GM23338 (cell line): ENCODE measurements at regions not wholly inside any gene's neighbourhood (a gene's known extent, or its start where the extent isn't known, plus 50 kb on each side); places are given as distances from the start of the nearest gene placed in this dataset.

Source experiments
- ATAC-seq: fragments of 200-7000 bp; cut with Tn5 transposase; 3 replicates; pipeline ENCODE4 v1.9.1; 2020
- DNase-seq: peaks from one replicate; pipeline ENCODE4 v3.0.0-alpha.2; 2015; ENCODE audit warnings: low spot score
- H2AFZ ChIP-seq: fragments of 200-600 bp; sonication (generic); 2 replicates; pipeline ENCODE4 v1.8.0; 2016; ENCODE audit warnings: antibody characterized with exemption, mild to moderate bottlenecking, moderate library complexity
- H3F3A ChIP-seq: fragments of 200-600 bp; sonication (generic); replicated peaks from 2 replicates; pipeline ENCODE4 v1.8.0; 2017; ENCODE audit warnings: antibody characterized with exemption, mixed run types, low read depth
- H3K27ac ChIP-seq: fragments of 200-600 bp; sonication (generic); 2 replicates; pipeline ENCODE4 v1.6.1; 2016; ENCODE audit warnings: low read depth
- H3K27me3 ChIP-seq: fragments of 200-600 bp; sonication (generic); 2 replicates; pipeline ENCODE4 v1.8.0; 2016; ENCODE audit warnings: mild to moderate bottlenecking, mixed run types, moderate library complexity; ENCODE audit not compliant: insufficient read depth
- H3K36me3 ChIP-seq: fragments of 200-600 bp; sonication (generic); 2 replicates; pipeline ENCODE4 v1.8.0; 2016; ENCODE audit warnings: mild to moderate bottlenecking; ENCODE audit not compliant: insufficient read depth
- H3K4me1 ChIP-seq: fragments of 200-600 bp; sonication (generic); 2 replicates; pipeline ENCODE4 v1.8.0; 2016; ENCODE audit warnings: mild to moderate bottlenecking, moderate library complexity; ENCODE audit not compliant: insufficient read depth
- H3K4me2 ChIP-seq: fragments of 200-600 bp; sonication (generic); 2 replicates; pipeline ENCODE4 v1.7.1; 2017; ENCODE audit warnings: mixed run types
- H3K4me3 ChIP-seq: fragments of 200-600 bp; sonication (generic); 2 replicates; pipeline ENCODE4 v1.6.1; 2016; ENCODE audit warnings: mixed run types
- H3K79me2 ChIP-seq: fragments of 200-600 bp; sonication (generic); replicated peaks from 2 replicates; pipeline ENCODE4 v1.8.0; 2017; ENCODE audit warnings: mild to moderate bottlenecking; ENCODE audit not compliant: insufficient read depth
- H3K9me2 ChIP-seq: fragments of 200-600 bp; sonication (generic); 2 replicates; pipeline ENCODE4 v1.8.0; 2017; ENCODE audit not compliant: insufficient read depth
- H4K20me1 ChIP-seq: fragments of 200-600 bp; sonication (generic); replicated peaks from 2 replicates; pipeline ENCODE4 v1.8.0; 2017; ENCODE audit warnings: mild to moderate bottlenecking; ENCODE audit not compliant: insufficient read depth
- H3K27ac Mint-ChIP-seq: 2 replicates; pipeline ENCODE4 v1.8.0; 2020; ENCODE audit warnings: inconsistent platforms, mild to moderate bottlenecking, moderate library complexity, mixed read lengths
- H3K27me3 Mint-ChIP-seq: 3 replicates; pipeline ENCODE4 v1.8.0; 2022; ENCODE audit warnings: low read depth, mild to moderate bottlenecking, moderate library complexity, mixed read lengths, inconsistent platforms; ENCODE audit not compliant: insufficient read depth, poor library complexity
- H3K36me3 Mint-ChIP-seq: 3 replicates; pipeline ENCODE4 v1.8.0; 2021; ENCODE audit warnings: low read depth, mild to moderate bottlenecking, inconsistent platforms, moderate library complexity, mixed read lengths
- H3K4me1 Mint-ChIP-seq: 3 replicates; pipeline ENCODE4 v1.8.0; 2020; ENCODE audit warnings: mild to moderate bottlenecking, inconsistent platforms, mixed read lengths
- H3K4me3 Mint-ChIP-seq: 3 replicates; pipeline ENCODE4 v1.8.0; 2021; ENCODE audit warnings: moderate library complexity, mild to moderate bottlenecking, inconsistent platforms, mixed read lengths
- H3K9me3 Mint-ChIP-seq: 3 replicates; pipeline ENCODE4 v1.8.0; 2020; ENCODE audit warnings: moderate library complexity, mild to moderate bottlenecking, inconsistent platforms, mixed read lengths
- CREB1 ChIP-seq: fragments of 250-450 bp; sonication (Bioruptor Pico); IDR thresholded peaks from 2 replicates; pipeline ENCODE4 v1.5.0; 2020; ENCODE audit warnings: low read depth, mild to moderate bottlenecking, moderate library complexity
- CTCF ChIP-seq, 2 experiments: fragments of 200-600 bp in 1 of 2; sonication (generic) in 1 of 2; conservative IDR thresholded peaks; 2 replicates each; pipeline versions ENCODE4 v1.5.1 to v1.6.1; 2016 to 2017; ENCODE audit warnings: antibody characterized with exemption in 2 of 2, low read depth in 2 of 2, mild to moderate bottlenecking in 2 of 2, moderate library complexity in 1 of 2
- TF ChIP-seq, protein P1 (sequence below): fragments of 250-450 bp; sonication (Bioruptor Pico); IDR thresholded peaks from 2 replicates; pipeline ENCODE4 v1.5.0; 2020; ENCODE audit warnings: mild to moderate bottlenecking, moderate library complexity

- Histone ChIP-seq H4K20me1 (no peaks in the 10 kb centered on the region), H3K79me2 (no peaks in the 10 kb centered on the region), H3K9me2 (no peaks in the 10 kb centered on the region), H3K4me1 (no peaks in the 10 kb centered on the region), H3K27me3 (no peaks in the 10 kb centered on the region), H3K36me3 (no peaks in the 10 kb centered on the region), H3K4me3 (no peak overlapping the region), H3K4me2 (no peak overlapping the region), H2AFZ (no peak overlapping the region), H3K27ac (no peak overlapping the region), H3F3A (no peaks in the 10 kb centered on the region)
- H3K27ac Mint-ChIP-seq, result no peak overlapping the region
- no peak overlapping the region for H3K4me3 Mint-ChIP-seq
- peaks cover 7% of the 10 kb centered on the region for H3K4me1 Mint-ChIP-seq
- no peak for TF ChIP-seq CREB1
- TF ChIP-seq, protein P1, sequence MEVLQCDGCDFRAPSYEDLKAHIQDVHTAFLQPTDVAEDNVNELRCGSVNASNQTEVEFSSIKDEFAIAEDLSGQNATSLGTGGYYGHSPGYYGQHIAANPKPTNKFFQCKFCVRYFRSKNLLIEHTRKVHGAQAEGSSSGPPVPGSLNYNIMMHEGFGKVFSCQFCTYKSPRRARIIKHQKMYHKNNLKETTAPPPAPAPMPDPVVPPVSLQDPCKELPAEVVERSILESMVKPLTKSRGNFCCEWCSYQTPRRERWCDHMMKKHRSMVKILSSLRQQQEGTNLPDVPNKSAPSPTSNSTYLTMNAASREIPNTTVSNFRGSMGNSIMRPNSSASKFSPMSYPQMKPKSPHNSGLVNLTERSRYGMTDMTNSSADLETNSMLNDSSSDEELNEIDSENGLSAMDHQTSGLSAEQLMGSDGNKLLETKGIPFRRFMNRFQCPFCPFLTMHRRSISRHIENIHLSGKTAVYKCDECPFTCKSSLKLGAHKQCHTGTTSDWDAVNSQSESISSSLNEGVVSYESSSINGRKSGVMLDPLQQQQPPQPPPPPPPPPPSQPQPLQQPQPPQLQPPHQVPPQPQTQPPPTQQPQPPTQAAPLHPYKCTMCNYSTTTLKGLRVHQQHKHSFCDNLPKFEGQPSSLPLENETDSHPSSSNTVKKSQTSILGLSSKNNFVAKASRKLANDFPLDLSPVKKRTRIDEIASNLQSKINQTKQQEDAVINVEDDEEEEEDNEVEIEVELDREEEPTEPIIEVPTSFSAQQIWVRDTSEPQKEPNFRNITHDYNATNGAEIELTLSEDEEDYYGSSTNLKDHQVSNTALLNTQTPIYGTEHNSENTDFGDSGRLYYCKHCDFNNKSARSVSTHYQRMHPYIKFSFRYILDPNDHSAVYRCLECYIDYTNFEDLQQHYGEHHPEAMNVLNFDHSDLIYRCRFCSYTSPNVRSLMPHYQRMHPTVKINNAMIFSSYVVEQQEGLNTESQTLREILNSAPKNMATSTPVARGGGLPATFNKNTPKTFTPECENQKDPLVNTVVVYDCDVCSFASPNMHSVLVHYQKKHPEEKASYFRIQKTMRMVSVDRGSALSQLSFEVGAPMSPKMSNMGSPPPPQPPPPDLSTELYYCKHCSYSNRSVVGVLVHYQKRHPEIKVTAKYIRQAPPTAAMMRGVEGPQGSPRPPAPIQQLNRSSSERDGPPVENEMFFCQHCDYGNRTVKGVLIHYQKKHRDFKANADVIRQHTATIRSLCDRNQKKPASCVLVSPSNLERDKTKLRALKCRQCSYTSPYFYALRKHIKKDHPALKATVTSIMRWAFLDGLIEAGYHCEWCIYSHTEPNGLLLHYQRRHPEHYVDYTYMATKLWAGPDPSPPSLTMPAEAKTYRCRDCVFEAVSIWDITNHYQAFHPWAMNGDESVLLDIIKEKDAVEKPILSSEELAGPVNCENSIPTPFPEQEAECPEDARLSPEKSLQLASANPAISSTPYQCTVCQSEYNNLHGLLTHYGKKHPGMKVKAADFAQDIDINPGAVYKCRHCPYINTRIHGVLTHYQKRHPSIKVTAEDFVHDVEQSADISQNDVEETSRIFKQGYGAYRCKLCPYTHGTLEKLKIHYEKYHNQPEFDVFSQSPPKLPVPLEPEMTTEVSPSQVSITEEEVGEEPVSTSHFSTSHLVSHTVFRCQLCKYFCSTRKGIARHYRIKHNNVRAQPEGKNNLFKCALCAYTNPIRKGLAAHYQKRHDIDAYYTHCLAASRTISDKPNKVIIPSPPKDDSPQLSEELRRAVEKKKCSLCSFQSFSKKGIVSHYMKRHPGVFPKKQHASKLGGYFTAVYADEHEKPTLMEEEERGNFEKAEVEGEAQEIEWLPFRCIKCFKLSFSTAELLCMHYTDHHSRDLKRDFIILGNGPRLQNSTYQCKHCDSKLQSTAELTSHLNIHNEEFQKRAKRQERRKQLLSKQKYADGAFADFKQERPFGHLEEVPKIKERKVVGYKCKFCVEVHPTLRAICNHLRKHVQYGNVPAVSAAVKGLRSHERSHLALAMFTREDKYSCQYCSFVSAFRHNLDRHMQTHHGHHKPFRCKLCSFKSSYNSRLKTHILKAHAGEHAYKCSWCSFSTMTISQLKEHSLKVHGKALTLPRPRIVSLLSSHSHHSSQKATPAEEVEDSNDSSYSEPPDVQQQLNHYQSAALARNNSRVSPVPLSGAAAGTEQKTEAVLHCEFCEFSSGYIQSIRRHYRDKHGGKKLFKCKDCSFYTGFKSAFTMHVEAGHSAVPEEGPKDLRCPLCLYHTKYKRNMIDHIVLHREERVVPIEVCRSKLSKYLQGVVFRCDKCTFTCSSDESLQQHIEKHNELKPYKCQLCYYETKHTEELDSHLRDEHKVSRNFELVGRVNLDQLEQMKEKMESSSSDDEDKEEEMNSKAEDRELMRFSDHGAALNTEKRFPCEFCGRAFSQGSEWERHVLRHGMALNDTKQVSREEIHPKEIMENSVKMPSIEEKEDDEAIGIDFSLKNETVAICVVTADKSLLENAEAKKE, result no peak
- peak in 1 of 2 experiments; percentile 56; a peak in 2 of 4 replicates for TF ChIP-seq CTCF (conservative IDR thresholded peaks at IDR 0.05; ENCODE audit: low read depth in 2 of 2)
- H3K27me3 Mint-ChIP-seq, result peaks cover 2% of the 10 kb centered on the region
- no peaks in the 10 kb centered on the region for H3K36me3 Mint-ChIP-seq
- no peaks in the 10 kb centered on the region; the same call in 2 of the 3 replicates for H3K9me3 Mint-ChIP-seq
- ATAC-seq, result peak; percentile 86
- peak; percentile 65 for DNase-seq
Measured at GRCh38 chr12:116406529-116406928, 129.0 kb upstream of the MED13L start.
